ENCODE measurements at regions not wholly inside any gene's neighbourhood (a gene's known extent, or its start where the extent isn't known, plus 50 kb on each side); places are given as distances from the start of the nearest gene placed in this dataset.

DNA sequence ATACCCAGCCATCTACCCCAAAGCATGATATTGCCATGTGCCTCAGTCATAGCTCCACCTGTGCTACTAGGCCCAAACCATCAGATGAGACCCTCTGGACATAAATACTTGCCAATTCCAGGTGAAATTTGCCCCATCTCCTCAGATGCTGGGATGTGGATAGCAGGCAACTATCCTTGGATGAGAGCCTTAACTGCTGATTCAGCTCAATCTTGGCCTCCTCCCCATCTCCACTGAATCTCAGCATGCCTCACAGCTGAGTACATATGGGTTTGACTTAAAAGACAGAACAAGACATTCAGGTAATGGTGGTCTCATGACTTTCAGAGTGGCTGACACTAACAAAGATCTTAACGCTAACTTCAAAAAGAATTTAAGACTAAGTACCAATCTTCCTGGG lies 50.8 kb upstream of the KLHL13 start:
- Mint-ChIP-seq H3K4me1 (ENCODE audit: low read depth) (no peaks in the 10 kb centered on the region), H3K27me3 (ENCODE audit: low read depth) (peaks cover 9% of the 10 kb centered on the region), H3K27ac (no peak overlapping the region), H3K9me3 (no peaks in the 10 kb centered on the region), H3K36me3 (ENCODE audit: insufficient read depth in 2 of 2) (no peaks in the 10 kb centered on the region), H3K4me3 (no peak overlapping the region)
- DNase-seq (no peak), ATAC-seq (replicated peaks in 1 of 2) (no peak)

DNA sequence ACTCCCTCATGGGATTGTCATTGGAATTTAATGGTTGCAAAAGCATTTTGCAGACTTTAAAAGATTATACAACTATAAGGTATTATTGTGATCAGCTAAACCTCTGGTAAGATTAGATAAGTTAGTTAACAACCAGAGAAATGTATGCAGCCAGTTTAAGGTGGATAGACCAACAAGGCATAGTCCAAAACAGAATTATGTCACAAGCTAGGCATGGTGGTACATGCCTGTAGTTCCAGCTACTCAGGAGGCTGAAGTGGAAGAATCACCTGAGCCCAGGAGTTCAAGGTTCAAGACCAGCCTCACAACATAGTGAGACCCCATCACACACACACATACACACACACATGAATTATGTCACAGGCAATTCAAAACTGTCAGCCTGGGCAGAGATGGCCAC lies 54.7 kb upstream of the KLHL13 start:
- Mint-ChIP-seq H3K27me3 (ENCODE audit: low read depth) (no peaks in the 10 kb centered on the region), H3K4me3 (no peak overlapping the region), H3K27ac (no peak overlapping the region), H3K4me1 (ENCODE audit: low read depth) (no peaks in the 10 kb centered on the region), H3K36me3 (ENCODE audit: insufficient read depth in 2 of 2) (no peaks in the 10 kb centered on the region), H3K9me3 (no peaks in the 10 kb centered on the region)
- no peak for ATAC-seq (replicated peaks in 1 of 2)
- DNase-seq = no peak

DNA sequence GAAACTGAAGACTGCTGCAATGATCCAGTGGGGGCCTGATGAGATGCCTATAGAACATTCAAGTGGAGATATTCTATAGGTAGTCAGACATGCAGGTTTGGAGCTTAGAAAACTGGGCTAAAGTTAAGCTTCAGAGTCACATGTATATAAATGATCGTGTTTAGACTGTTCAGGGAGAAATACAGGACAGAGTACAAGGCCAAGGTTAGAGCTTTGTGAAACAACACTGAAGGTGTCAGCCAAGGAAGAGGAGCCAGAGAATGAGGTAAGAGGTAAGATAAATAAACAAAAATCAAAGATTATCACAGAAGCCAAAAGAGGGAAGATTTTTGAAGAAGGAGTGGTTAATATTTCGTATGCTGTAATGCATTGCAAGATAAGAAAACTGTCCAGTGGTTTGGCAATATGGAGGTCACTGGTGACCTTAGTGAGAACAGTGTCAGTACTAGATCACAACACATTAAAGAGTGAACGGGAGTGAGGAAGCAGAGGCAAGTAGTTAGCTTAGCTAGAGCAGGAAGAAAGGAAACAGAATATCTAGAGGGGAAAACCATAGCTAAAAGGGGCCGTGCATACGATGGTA lies 58.0 kb upstream of the KLHL13 start:
- Mint-ChIP-seq H3K4me1 (ENCODE audit: low read depth) (no peaks in the 10 kb centered on the region), H3K36me3 (ENCODE audit: insufficient read depth in 2 of 2) (no peaks in the 10 kb centered on the region), H3K4me3 (no peak overlapping the region), H3K27ac (no peak overlapping the region), H3K27me3 (ENCODE audit: low read depth) (peaks cover 10% of the 10 kb centered on the region), H3K9me3 (no peaks in the 10 kb centered on the region)
- ATAC-seq (replicated peaks in 1 of 2) (no peak), DNase-seq (no peak)

DNA sequence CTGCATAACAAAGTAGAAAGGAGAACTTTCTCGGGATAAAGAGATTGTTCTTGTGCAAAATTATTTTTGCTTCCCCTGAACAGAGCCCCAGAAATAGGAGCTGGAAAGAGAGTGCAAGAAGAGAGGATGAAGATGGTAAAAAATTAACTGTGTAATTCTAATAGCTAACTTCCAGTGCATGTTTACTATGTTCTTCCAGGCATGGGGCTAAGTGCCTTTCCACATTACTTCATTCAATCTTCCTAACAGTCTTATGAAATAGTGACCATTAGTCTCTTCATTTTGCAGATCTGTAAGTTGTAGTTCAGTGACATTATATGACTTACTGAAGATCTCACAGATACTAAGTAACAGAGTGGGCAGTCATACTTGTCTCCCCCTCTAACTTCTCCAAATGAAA lies 61.1 kb upstream of the KLHL13 start:
- Mint-ChIP-seq H3K27me3 (ENCODE audit: low read depth) (peaks cover 23% of the 10 kb centered on the region), H3K9me3 (no peaks in the 10 kb centered on the region), H3K36me3 (ENCODE audit: insufficient read depth in 2 of 2) (no peaks in the 10 kb centered on the region), H3K27ac (no peak overlapping the region), H3K4me1 (ENCODE audit: low read depth) (no peaks in the 10 kb centered on the region), H3K4me3 (no peak overlapping the region)
- DNase-seq = no peak
- no peak for ATAC-seq (replicated peaks in 1 of 2)

DNA sequence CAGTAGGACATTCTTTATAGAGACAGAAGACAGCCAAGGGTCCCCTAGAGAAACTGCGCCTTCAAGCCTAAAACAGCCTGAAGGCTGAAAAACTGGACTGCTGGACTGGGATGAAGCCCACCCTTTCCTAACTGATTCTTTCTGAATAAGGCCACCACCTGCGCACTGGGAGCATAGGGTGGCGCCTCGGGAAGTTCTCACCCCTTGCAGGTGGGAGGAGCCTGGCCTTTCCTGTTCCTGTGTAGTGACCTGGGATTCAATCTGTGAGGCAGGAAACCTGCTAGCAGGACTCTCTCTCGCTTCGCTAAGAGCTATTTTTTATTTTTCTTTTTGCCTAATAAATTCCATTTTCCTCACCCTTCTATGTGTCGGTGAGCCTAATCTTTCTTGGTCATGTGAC lies 61.8 kb upstream of the KLHL13 start:
- no peaks in the 10 kb centered on the region for H3K36me3 Mint-ChIP-seq (ENCODE audit: insufficient read depth in 2 of 2)
- no peak overlapping the region for H3K4me3 Mint-ChIP-seq
- no peaks in the 10 kb centered on the region for H3K4me1 Mint-ChIP-seq (ENCODE audit: low read depth)
- ATAC-seq (replicated peaks in 1 of 2) (no peak), DNase-seq (no peak)
- peaks cover 29% of the 10 kb centered on the region for H3K27me3 Mint-ChIP-seq (ENCODE audit: low read depth)
- no peaks in the 10 kb centered on the region for H3K9me3 Mint-ChIP-seq
- H3K27ac Mint-ChIP-seq = no peak overlapping the region

DNA sequence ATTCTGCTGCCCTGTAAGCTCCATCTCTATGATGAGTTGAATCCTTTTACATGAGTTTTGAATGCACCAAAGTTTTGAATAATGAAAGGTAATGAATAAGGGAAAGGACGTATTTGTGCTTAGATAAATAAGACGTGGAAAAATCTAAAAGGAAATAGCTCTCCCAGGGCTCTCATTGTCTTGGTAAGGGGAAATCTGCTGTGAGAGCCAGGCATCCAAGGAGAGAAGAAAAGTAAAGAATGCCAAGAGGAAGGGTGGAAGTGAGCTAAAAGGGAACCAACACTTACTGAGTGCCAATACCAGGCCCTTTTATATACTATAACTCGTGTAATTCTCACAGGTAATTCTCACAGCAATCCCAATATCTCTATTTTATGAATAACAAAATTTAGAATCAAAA lies 62.6 kb upstream of the KLHL13 start:
- ATAC-seq (replicated peaks in 1 of 2) (no peak), DNase-seq (no peak)
- H3K9me3 Mint-ChIP-seq = no peaks in the 10 kb centered on the region
- no peak overlapping the region for H3K4me3 Mint-ChIP-seq
- no peak overlapping the region for H3K27ac Mint-ChIP-seq
- H3K27me3 Mint-ChIP-seq (ENCODE audit: low read depth) = peaks cover 33% of the 10 kb centered on the region
- no peaks in the 10 kb centered on the region for H3K36me3 Mint-ChIP-seq (ENCODE audit: insufficient read depth in 2 of 2)
- no peaks in the 10 kb centered on the region for H3K4me1 Mint-ChIP-seq (ENCODE audit: low read depth)

DNA sequence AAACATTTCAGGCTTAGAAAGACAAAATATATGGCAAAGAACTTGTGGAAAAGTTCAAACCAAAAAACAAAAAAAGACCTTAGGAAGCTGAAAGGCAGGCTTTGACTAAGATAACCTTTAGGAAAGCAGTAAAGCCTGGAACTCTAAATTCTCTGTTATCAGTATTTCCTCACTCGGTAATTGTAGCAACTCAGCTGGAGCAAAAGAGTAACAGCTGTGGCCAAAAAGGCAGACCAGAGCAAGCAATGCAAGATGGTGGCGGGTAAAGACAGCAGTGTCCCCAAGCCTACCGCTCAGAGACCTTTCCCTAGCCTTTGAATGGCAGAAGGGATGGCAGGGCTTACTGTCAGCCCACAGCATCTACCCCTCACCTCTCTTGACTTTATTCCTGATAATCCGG lies 63.1 kb upstream of the KLHL13 start:
- H3K4me1 Mint-ChIP-seq (ENCODE audit: low read depth) = no peaks in the 10 kb centered on the region
- no peaks in the 10 kb centered on the region for H3K9me3 Mint-ChIP-seq
- no peak overlapping the region for H3K27ac Mint-ChIP-seq
- no peak overlapping the region for H3K4me3 Mint-ChIP-seq
- no peak for ATAC-seq (replicated peaks in 1 of 2)
- H3K27me3 Mint-ChIP-seq (ENCODE audit: low read depth) = peaks cover 33% of the 10 kb centered on the region
- H3K36me3 Mint-ChIP-seq (ENCODE audit: insufficient read depth in 2 of 2) = no peaks in the 10 kb centered on the region
- no peak for DNase-seq

DNA sequence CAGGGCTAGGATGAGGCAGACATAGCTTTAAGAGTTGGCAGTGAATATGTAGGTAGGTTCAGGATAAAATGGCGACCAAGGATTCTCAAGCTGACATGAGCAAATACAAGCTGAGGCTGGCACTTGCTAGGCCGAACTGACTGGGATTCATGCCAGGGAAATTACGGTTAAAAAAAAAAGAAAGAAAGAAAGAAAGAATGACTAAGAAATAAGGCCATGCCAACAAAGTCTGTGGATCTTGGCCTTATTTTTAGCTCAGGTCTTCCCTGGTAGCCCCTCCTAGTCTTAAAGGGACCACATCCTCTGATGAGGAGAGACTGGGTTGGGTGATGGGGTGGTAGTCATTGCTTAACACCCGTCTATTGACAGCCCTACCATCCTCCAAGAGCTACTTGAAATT lies 64.4 kb upstream of the KLHL13 start:
- no peak for ATAC-seq (replicated peaks in 1 of 2)
- Mint-ChIP-seq H3K36me3 (ENCODE audit: insufficient read depth in 2 of 2) (no peaks in the 10 kb centered on the region), H3K27me3 (ENCODE audit: low read depth) (peaks cover 33% of the 10 kb centered on the region), H3K9me3 (no peaks in the 10 kb centered on the region), H3K4me3 (no peak overlapping the region), H3K27ac (no peak overlapping the region), H3K4me1 (ENCODE audit: low read depth) (no peaks in the 10 kb centered on the region)
- no peak for DNase-seq

DNA sequence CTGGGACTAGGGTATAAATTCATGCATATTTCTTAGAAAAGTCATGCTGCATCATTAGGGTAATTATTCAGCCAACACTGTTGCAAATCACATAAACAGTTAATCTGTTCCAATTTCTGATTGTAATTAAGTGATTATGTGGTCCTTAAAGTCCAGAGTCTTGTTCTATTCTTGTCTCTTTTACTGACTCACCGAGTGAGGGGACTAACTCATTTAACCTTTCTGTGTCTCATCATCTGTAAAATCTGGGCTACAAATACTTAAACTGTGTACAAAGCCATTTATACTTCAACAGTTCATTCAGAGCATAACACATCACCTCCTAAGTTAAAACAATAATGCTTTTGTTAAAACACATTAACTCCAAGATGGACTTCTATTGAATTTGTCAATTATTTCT lies 65.4 kb upstream of the KLHL13 start:
- H3K9me3 Mint-ChIP-seq = no peaks in the 10 kb centered on the region
- no peaks in the 10 kb centered on the region for H3K4me1 Mint-ChIP-seq (ENCODE audit: low read depth)
- ATAC-seq (replicated peaks in 1 of 2) = no peak
- no peak overlapping the region for H3K27ac Mint-ChIP-seq
- no peak for DNase-seq
- no peaks in the 10 kb centered on the region for H3K36me3 Mint-ChIP-seq (ENCODE audit: insufficient read depth in 2 of 2)
- peaks cover 33% of the 10 kb centered on the region for H3K27me3 Mint-ChIP-seq (ENCODE audit: low read depth)
- H3K4me3 Mint-ChIP-seq = no peak overlapping the region

DNA sequence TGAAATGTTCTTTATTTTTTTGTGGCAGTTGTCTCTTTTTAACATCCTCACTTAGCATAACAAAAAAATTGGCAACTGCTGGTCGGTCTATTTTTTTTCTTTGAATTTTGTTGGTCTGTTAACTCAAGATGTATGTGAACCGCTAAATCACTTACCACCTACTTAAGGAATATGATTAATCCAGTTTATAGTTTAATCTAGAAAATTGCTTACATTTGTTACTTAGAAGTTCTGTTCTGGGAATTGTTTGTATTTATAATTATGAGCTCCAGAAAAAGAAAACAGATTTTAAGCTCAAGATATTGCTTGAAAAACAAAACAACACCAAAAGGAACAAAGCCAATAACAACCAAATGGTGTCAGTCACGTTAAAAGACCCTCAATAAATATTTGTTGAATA lies 66.1 kb upstream of the KLHL13 start:
- no peak for ATAC-seq (replicated peaks in 1 of 2)

DNA sequence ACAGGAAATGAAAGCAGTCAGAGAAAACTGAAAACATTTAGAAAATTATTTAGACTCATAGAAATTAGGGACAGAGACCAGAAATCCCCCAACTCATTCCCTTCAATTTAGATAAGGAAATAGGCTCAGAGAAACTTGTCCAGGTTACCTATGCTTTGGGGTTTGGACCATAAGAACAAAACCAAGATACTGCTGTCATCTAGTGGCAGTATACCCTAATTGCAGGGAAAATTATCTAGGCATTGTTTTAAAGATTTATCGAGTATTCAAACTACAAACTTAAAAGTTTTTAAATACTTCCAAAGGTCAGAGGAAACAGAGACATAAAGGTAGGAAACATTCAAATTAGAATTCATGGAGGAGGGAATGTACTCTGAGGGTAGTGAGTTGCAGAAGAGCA lies 67.0 kb upstream of the KLHL13 start:
- Mint-ChIP-seq H3K36me3 (ENCODE audit: insufficient read depth in 2 of 2) (no peaks in the 10 kb centered on the region), H3K27me3 (ENCODE audit: low read depth) (peaks cover 32% of the 10 kb centered on the region), H3K9me3 (no peaks in the 10 kb centered on the region), H3K27ac (no peak overlapping the region), H3K4me3 (no peak overlapping the region), H3K4me1 (ENCODE audit: low read depth) (no peaks in the 10 kb centered on the region)
- no peak for ATAC-seq (replicated peaks in 1 of 2)
- DNase-seq = no peak

More for the DNA sequence above, 66.1 kb upstream of the KLHL13 start:
- Mint-ChIP-seq H3K27me3 (ENCODE audit: low read depth) (peaks cover 33% of the 10 kb centered on the region), H3K4me3 (no peak overlapping the region), H3K27ac (no peak overlapping the region), H3K9me3 (no peaks in the 10 kb centered on the region), H3K36me3 (ENCODE audit: insufficient read depth in 2 of 2) (no peaks in the 10 kb centered on the region), H3K4me1 (ENCODE audit: low read depth) (no peaks in the 10 kb centered on the region)
- no peak for DNase-seq

DNA sequence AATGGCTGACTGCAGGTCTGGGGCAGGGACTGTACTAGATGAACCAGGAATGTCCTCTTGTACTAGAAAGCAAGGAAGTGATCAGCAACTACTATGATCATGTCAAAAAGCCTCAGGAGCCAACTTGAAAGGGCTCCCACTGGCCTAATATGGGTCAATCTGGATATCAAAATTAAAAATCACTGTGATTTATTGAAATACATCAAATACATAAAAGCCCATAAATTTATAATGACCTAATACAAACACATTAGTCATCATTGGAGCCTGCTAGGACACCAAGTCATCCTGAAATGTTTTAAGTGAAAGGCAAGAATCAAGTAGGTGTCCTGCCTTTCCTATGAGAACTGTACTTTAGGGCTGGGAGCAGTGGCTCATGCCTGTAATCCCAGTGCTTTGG lies 70.5 kb upstream of the KLHL13 start:
- no peak overlapping the region for H3K27ac Mint-ChIP-seq
- no peaks in the 10 kb centered on the region for H3K36me3 Mint-ChIP-seq (ENCODE audit: insufficient read depth in 2 of 2)
- H3K9me3 Mint-ChIP-seq = no peaks in the 10 kb centered on the region
- peaks cover 10% of the 10 kb centered on the region for H3K27me3 Mint-ChIP-seq (ENCODE audit: low read depth)
- H3K4me1 Mint-ChIP-seq (ENCODE audit: low read depth) = no peaks in the 10 kb centered on the region
- ATAC-seq (replicated peaks in 1 of 2) = no peak
- no peak for DNase-seq
- no peak overlapping the region for H3K4me3 Mint-ChIP-seq

DNA sequence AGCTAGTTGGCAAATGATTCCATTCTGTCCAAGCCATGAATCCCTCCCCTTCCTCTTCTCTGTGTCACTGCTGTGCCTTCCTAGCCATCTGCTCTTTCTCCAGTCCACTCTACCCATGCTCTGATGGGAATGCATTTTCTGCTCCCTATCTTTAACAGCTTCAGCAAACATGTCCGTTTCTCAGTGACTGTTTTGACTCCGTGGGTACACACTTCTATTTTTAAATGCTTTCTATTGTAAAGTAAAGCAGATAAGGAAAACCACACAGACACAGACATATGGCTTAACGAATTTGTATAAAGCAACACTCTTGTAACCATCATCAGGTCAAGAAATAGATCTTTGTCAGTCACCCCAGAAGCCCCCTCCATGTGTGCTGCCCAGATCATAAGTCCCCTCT lies 72.4 kb upstream of the KLHL13 start:
- no peaks in the 10 kb centered on the region for H3K9me3 Mint-ChIP-seq
- no peaks in the 10 kb centered on the region for H3K4me1 Mint-ChIP-seq (ENCODE audit: low read depth)
- H3K27me3 Mint-ChIP-seq (ENCODE audit: low read depth) = no peaks in the 10 kb centered on the region
- H3K36me3 Mint-ChIP-seq (ENCODE audit: insufficient read depth in 2 of 2) = no peaks in the 10 kb centered on the region
- no peak overlapping the region for H3K4me3 Mint-ChIP-seq
- DNase-seq (no peak), ATAC-seq (replicated peaks in 1 of 2) (no peak)
- no peak overlapping the region for H3K27ac Mint-ChIP-seq

DNA sequence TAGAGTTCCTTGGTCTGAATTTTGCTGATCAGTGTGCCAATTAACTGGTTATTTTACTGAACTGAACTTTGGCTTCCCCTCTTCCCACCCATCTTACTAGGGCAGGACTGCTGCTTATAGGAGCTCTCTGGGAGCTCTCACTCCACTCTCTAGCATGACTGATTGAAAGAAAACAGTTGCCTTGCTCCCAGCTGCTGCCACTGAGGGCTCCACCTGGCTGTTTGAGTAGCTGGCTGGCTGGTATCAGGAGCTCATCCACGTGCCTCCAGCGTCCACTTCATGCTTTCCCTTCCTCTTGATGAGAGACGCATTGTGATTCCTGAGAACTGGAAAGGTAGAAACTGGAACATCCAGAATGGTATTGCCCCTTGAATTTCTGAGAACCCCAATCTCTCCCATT lies 73.0 kb upstream of the KLHL13 start:
- ATAC-seq (replicated peaks in 1 of 2) (no peak), DNase-seq (no peak)
- Mint-ChIP-seq H3K27me3 (ENCODE audit: low read depth) (no peaks in the 10 kb centered on the region), H3K4me3 (no peak overlapping the region), H3K9me3 (no peaks in the 10 kb centered on the region), H3K27ac (no peak overlapping the region), H3K36me3 (ENCODE audit: insufficient read depth in 2 of 2) (no peaks in the 10 kb centered on the region), H3K4me1 (ENCODE audit: low read depth) (no peaks in the 10 kb centered on the region)
